ENCODE measurements at regions not wholly inside any gene's neighbourhood (a gene's known extent, or its start where the extent isn't known, plus 50 kb on each side); places are given as distances from the start of the nearest gene placed in this dataset.

DNA sequence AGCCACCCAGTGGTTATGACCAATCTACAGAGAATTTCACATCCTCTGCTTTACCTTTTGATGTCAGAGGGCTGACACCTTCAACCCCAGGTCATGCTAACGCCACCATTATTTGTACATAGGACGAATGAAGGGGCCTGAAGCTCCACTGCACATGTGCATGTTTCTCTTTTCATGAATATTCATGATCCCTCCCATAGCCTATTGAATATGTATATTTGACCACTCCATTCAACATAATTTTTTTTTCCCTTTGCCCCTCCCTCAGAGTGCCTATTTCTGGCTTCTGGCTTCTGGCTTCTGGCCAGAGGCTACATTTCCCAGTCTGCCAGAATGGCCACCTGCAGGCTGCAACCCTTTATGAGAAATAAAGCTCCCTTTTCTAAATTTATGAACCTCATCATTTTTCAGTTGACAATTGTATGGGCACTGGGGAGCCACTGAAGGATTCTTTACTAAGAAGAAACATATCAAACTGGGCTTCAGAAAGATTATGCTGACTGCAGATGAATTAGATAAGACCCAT is 406.7 kb downstream of the SIPA1L2 start (continued):
- TF ChIP-seq, protein P1, sequence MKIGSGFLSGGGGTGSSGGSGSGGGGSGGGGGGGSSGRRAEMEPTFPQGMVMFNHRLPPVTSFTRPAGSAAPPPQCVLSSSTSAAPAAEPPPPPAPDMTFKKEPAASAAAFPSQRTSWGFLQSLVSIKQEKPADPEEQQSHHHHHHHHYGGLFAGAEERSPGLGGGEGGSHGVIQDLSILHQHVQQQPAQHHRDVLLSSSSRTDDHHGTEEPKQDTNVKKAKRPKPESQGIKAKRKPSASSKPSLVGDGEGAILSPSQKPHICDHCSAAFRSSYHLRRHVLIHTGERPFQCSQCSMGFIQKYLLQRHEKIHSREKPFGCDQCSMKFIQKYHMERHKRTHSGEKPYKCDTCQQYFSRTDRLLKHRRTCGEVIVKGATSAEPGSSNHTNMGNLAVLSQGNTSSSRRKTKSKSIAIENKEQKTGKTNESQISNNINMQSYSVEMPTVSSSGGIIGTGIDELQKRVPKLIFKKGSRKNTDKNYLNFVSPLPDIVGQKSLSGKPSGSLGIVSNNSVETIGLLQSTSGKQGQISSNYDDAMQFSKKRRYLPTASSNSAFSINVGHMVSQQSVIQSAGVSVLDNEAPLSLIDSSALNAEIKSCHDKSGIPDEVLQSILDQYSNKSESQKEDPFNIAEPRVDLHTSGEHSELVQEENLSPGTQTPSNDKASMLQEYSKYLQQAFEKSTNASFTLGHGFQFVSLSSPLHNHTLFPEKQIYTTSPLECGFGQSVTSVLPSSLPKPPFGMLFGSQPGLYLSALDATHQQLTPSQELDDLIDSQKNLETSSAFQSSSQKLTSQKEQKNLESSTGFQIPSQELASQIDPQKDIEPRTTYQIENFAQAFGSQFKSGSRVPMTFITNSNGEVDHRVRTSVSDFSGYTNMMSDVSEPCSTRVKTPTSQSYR (CRISPR knock-in tag; IDR thresholded peaks at IDR 0.05) = no peak
- no peak for TF ChIP-seq ZNF263 (CRISPR knock-in tag; IDR thresholded peaks at IDR 0.05; ENCODE audit: low read depth)

DNA sequence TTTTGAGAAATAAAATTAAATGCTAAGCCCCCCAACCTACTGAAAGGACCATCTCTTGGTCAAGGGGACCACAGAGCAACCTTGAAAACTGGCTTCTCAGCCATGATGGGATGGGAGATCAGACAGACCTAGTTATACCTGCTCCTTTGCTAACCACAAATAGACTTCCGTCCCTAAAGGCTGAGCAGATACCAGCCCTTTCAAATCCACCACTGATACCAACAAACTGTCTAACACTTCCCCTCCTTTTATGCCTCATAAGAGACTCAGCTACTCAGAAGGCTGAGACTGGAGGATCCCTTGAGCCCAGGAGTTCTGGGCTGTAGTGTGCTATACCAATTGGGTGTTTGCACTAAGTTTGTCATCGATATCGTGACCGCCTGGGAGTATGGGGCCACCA is 407.3 kb downstream of the SIPA1L2 start:
- Mint-ChIP-seq H3K36me3 (peaks cover 15% of the 10 kb centered on the region), H3K4me3 (no peak overlapping the region), H3K27ac (no peak overlapping the region), H3K9me3 (no peaks in the 10 kb centered on the region), H3K27me3 (ENCODE audit: low read depth) (peaks cover 84% of the 10 kb centered on the region), H3K4me1 (peaks cover 36% of the 10 kb centered on the region)
- TF ChIP-seq, protein P2, sequence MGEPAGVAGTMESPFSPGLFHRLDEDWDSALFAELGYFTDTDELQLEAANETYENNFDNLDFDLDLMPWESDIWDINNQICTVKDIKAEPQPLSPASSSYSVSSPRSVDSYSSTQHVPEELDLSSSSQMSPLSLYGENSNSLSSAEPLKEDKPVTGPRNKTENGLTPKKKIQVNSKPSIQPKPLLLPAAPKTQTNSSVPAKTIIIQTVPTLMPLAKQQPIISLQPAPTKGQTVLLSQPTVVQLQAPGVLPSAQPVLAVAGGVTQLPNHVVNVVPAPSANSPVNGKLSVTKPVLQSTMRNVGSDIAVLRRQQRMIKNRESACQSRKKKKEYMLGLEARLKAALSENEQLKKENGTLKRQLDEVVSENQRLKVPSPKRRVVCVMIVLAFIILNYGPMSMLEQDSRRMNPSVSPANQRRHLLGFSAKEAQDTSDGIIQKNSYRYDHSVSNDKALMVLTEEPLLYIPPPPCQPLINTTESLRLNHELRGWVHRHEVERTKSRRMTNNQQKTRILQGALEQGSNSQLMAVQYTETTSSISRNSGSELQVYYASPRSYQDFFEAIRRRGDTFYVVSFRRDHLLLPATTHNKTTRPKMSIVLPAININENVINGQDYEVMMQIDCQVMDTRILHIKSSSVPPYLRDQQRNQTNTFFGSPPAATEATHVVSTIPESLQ (CRISPR knock-in tag; IDR thresholded peaks at IDR 0.05) = no peak
- TF ChIP-seq SMAD4 (CRISPR knock-in tag; IDR thresholded peaks at IDR 0.05) (no peak), ZNF121 (CRISPR knock-in tag; IDR thresholded peaks at IDR 0.05) (no peak)
- TF ChIP-seq, protein P3, sequence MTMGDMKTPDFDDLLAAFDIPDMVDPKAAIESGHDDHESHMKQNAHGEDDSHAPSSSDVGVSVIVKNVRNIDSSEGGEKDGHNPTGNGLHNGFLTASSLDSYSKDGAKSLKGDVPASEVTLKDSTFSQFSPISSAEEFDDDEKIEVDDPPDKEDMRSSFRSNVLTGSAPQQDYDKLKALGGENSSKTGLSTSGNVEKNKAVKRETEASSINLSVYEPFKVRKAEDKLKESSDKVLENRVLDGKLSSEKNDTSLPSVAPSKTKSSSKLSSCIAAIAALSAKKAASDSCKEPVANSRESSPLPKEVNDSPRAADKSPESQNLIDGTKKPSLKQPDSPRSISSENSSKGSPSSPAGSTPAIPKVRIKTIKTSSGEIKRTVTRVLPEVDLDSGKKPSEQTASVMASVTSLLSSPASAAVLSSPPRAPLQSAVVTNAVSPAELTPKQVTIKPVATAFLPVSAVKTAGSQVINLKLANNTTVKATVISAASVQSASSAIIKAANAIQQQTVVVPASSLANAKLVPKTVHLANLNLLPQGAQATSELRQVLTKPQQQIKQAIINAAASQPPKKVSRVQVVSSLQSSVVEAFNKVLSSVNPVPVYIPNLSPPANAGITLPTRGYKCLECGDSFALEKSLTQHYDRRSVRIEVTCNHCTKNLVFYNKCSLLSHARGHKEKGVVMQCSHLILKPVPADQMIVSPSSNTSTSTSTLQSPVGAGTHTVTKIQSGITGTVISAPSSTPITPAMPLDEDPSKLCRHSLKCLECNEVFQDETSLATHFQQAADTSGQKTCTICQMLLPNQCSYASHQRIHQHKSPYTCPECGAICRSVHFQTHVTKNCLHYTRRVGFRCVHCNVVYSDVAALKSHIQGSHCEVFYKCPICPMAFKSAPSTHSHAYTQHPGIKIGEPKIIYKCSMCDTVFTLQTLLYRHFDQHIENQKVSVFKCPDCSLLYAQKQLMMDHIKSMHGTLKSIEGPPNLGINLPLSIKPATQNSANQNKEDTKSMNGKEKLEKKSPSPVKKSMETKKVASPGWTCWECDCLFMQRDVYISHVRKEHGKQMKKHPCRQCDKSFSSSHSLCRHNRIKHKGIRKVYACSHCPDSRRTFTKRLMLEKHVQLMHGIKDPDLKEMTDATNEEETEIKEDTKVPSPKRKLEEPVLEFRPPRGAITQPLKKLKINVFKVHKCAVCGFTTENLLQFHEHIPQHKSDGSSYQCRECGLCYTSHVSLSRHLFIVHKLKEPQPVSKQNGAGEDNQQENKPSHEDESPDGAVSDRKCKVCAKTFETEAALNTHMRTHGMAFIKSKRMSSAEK (CRISPR knock-in tag; IDR thresholded peaks at IDR 0.05; ENCODE audit: borderline replicate concordance) = no peak
- ChIA-PET CTCF (no interaction called here), POLR2A (no interaction called here)
- DNase-seq (ENCODE audit: low spot score) (no peak), ATAC-seq (no peak)

DNA sequence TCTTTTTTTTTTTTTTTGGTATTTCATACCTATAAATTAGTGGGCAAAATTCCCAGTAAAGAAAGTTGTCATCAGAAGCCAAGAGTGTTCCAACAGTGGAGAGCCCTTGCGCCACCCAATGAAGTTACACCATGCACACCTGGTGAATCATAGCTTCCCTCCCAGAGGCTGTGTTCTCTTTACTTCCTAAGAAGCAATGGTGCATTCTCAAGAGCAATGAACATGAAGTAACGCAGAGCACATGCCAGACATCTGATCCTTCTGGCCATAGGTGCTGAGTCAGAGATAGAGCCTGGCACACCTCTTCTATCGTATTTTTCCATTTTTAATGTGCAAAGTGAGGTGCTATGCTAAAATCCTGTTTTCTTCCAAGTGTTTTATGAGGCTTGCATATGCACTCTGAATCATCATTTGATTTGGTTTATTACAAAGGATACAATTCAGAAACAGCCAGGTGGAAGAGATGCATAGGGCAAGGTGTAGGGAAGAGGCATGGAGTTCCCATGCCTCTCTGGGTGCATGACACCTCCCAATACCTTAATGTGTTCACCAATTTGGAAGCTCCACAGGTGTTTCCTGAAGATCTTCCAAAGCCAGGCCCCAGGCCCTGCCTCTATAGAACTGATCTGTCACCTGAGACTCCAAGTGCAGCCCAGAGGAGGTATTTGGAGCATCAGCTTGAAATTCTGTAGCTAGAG is 408.0 kb downstream of the SIPA1L2 start:
- ATAC-seq (no peak), DNase-seq (ENCODE audit: low spot score) (no peak)
- Mint-ChIP-seq H3K4me3 (no peak overlapping the region), H3K4me1 (peaks cover 33% of the 10 kb centered on the region), H3K27me3 (ENCODE audit: low read depth) (peaks cover 86% of the 10 kb centered on the region), H3K9me3 (no peaks in the 10 kb centered on the region), H3K36me3 (peaks cover 14% of the 10 kb centered on the region), H3K27ac (no peak overlapping the region)
- no peak for TF ChIP-seq FOXJ3 (CRISPR knock-in tag; IDR thresholded peaks at IDR 0.05; ENCODE audit: borderline replicate concordance)
- CTCF ChIA-PET = no interaction called here
- POLR2A ChIA-PET = no interaction called here

DNA sequence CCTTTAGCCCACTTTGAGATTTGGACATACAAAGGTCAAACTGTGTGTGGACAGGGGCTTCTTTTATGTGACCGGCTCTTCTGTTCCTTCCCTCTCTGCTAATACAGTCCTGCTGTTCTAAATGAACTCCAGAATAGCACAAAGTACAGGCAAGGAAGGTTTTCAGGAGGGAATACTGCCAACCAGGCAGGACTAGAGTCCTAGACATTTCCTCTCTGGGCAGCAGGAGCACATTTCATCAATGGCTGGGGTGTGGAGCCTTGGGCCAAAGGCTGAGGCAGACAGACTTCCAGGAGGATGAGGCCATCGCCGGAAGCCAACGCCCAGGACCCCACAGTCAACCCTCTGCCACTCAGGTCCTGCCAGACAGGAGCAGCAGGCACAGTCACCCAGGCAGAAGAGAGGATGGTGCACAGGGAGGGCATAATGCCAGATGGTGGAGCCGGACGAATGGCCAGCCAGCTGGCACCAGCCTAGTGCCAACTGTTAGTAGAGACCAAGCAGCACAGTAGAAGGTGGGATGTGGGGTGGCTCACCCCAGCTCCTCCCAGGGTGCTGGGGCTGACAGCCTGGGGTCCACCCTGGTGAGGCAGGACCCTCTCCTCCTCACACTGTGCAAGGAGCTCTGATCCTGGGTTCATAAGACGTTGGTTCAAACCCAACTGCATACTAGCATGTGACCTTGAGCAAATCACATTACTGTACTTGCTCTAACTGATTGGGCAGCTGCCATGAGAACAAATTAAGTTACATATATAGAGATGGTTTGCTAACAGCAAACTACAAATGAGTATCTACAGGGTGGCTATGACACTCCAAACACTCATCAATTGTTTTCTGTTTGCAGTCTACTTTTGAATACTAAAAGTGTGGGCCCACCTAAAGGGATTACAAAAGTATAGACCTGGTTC is 410.7 kb downstream of the SIPA1L2 start:
- POLR2A ChIA-PET = interaction anchor here (0.7 kb wide), 1 partner anchor 10 kb away, joined by 3 read pairs; no protein-coding TSS in a partner anchor
- H3K4me1 Mint-ChIP-seq = peaks cover 8% of the 10 kb centered on the region
- H3K27ac Mint-ChIP-seq = no peak overlapping the region
- peaks cover 23% of the 10 kb centered on the region for H3K36me3 Mint-ChIP-seq
- ATAC-seq (no peak), DNase-seq (ENCODE audit: low spot score) (no peak)
- peaks cover 88% of the 10 kb centered on the region for H3K27me3 Mint-ChIP-seq (ENCODE audit: low read depth)
- CTCF ChIA-PET = no interaction called here
- H3K4me3 Mint-ChIP-seq = no peak overlapping the region
- H3K9me3 Mint-ChIP-seq = no peaks in the 10 kb centered on the region
- TF ChIP-seq TEAD1 (CRISPR knock-in tag; IDR thresholded peaks at IDR 0.05) (no peak), GRHL2 (CRISPR knock-in tag; IDR thresholded peaks at IDR 0.05; ENCODE audit: insufficient replicate concordance, severe bottlenecking) (no peak), CREM (CRISPR knock-in tag; IDR thresholded peaks at IDR 0.05) (no peak), NR1H2 (CRISPR knock-in tag; IDR thresholded peaks at IDR 0.05) (no peak)
- TF ChIP-seq, protein P4, sequence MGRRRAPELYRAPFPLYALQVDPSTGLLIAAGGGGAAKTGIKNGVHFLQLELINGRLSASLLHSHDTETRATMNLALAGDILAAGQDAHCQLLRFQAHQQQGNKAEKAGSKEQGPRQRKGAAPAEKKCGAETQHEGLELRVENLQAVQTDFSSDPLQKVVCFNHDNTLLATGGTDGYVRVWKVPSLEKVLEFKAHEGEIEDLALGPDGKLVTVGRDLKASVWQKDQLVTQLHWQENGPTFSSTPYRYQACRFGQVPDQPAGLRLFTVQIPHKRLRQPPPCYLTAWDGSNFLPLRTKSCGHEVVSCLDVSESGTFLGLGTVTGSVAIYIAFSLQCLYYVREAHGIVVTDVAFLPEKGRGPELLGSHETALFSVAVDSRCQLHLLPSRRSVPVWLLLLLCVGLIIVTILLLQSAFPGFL (CRISPR knock-in tag; IDR thresholded peaks at IDR 0.05; ENCODE audit: borderline replicate concordance) = no peak
- TF ChIP-seq, protein P5, sequence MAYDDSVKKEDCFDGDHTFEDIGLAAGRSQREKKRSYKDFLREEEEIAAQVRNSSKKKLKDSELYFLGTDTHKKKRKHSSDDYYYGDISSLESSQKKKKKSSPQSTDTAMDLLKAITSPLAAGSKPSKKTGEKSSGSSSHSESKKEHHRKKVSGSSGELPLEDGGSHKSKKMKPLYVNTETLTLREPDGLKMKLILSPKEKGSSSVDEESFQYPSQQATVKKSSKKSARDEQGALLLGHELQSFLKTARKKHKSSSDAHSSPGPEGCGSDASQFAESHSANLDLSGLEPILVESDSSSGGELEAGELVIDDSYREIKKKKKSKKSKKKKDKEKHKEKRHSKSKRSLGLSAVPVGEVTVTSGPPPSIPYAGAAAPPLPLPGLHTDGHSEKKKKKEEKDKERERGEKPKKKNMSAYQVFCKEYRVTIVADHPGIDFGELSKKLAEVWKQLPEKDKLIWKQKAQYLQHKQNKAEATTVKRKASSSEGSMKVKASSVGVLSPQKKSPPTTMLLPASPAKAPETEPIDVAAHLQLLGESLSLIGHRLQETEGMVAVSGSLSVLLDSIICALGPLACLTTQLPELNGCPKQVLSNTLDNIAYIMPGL (CRISPR knock-in tag; IDR thresholded peaks at IDR 0.05) = no peak
- TF ChIP-seq, protein P6, sequence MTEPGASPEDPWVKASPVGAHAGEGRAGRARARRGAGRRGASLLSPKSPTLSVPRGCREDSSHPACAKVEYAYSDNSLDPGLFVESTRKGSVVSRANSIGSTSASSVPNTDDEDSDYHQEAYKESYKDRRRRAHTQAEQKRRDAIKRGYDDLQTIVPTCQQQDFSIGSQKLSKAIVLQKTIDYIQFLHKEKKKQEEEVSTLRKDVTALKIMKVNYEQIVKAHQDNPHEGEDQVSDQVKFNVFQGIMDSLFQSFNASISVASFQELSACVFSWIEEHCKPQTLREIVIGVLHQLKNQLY (CRISPR knock-in tag; IDR thresholded peaks at IDR 0.05) = no peak
